HG02610 (cell line): ENCODE measurements at regions not wholly inside any gene's neighbourhood (a gene's known extent, or its start where the extent isn't known, plus 50 kb on each side); places are given as distances from the start of the nearest gene placed in this dataset.

Experiments used
- ATAC-seq: cut with Tn5 transposase; IDR thresholded peaks from one replicate; pipeline ENCODE4 v1.9.1; 2021; ENCODE audit warnings: mild to moderate bottlenecking, moderate library complexity; ENCODE audit not compliant: unreplicated experiment

DNA sequence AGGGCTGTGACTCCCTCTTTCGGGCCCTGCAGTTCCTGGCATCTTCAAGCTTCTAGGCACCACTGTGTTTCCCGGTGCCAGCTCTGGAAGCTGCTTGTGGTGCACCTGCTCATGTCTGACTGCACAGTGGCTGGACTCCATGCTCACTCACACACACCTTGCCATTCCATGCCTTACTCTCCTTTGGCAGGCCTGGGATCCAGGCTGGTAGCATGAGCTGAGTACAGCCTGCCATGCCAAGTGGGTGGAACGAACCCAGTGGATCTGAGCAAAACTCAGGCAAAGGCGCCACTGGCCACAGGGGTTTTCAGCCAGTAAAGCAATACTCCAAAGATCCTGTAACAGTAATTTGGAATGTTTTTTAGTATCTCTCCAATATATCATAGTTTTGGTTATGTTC, 902.7 kb upstream of the USP15 start:
- no peak for ATAC-seq

DNA sequence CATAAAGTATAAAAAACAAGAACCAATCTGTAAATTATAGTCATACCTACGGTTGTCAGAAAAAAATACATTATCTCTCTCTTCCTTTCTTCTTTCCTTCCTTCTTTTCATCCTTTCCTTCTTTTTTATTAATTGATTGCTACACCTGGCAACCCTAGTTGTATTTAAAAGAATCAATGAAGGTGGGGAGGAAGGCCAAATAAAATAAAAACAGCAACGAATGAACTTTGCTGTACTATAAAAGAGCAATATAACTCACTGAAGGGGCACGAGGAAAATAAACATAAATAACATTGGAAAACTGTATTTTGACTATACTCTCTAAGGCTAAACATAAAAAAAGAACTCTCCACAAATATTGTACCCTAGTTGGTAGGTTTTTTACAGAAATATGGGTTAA, 898.2 kb upstream of the USP15 start:
- ATAC-seq: no peak

DNA sequence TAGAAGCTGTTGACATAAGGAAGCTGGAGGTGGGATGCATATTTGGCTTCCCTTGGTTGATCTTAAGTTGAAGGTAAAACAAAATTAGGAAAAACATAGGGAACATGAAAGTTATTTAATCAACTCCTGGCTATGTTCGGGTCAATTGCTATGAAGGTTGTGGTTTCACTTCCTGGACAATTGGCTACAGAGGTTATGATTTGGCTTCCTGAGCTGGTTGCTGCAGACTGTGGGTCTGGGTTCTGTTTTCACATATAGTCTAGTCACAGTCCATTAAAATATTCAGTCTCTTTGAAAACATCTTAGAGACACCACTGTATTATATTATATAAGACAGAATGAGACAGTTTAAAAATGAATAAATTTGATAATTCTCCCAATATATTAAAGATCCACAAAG, 895.2 kb upstream of the USP15 start:
- ATAC-seq: no peak

DNA sequence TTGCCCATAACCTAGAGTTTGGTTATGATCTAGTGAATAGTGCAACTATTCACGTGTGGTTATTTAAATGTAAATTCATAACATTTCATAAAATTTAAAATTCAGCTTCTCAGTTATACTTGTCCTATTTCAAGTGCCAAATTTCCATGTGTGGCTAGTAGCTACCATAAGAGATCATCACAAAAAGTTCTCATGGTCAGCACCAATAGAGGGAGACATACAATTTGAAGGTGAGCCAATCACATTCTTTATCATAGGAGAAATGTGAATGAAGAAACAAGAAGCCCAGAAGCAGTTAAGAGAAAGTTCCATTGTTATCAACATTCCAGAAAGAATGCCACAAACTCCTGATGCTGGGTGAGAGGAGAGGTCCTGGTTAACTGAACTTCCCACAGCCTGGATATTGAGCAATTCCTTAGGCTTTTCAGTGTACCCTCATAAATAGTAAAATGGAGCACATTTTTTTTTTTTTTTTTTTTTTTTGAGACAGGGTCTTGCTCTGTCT, 892.9 kb upstream of the USP15 start:
- no peak for ATAC-seq

DNA sequence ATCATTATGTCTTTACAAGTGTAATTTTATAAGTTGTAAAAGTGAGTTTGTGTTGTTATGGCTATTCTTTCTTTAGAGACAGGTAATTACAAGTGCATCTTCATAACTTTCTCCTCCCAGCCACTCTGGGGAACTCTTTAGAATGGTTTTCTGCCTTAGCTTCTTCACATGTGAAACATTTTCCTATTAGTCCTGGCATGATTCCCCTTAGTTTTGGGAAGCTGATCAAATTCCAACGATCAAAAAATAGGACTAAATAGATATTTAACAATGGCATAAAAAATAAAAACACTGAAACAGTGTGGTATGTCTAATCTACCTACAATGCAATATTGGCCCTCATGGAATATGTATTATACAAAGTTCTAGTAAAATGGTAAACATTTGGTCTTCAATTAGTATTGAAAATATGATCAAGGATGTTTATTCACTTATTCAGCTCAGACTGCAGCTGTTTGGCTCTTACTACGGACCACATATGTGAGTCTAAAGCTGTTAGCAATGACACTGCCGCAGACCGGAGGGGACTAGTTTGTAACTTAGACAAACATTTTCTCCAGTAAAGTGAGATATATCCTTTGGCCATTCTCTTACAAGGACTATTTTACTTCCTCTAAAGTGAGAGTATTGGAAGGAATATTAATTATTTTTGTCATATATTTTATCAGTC, 890.8 kb upstream of the USP15 start:
- no peak for ATAC-seq

DNA sequence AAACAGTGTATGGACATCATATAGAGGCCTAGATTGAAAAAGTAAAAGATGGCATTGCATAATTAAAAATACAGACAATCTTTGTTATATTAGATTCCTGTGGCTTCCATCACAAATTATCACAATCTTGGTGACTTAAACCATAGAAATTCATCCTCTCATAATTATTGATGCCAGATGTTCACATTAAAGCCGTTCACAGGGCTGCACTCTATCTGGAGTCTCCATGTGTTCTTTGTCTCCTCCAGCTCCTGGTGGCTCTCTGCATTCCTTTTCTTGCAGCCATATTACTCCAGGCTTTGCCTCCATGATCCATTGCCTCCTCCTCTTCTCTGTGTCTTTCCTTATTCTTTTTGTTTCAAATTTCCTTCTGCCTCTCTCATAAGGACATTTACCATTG, 875.7 kb upstream of the USP15 start:
- ATAC-seq: no peak

DNA sequence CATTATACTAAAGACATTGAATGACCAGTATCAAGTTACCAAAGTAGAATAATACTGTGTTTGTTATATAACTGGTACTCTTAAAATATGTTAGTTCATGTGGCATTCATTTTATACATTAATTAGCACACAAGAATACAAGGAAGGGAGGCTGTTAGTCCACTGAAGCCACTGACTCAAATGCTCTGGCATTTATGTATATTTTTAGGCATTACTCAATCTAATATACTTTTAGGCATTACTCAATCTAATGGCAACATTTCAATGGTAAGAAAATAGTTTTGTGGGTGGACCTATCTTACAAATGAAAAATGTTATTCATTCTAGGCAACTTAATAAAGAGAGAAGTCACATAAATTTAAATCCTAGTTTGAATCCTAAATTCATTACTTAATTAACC, 874.4 kb upstream of the USP15 start:
- no peak for ATAC-seq

DNA sequence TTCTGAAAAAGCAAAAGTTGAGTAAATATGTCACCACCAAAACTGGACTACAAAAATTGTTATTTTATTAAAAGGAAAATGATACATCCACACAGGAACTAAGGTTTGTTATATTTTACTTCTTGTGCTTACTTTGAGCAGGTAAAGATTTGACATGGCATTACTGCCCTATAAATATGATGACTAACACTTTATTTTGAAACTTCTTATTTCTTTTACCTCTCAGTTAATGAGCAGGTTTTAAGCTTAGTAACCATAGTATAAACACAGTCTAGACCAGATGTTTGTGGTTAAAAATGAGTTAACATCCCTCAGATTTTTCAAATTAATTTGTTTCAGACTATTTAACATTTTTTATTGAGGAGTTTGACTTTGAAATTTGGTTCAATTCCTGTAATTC, 862.5 kb upstream of the USP15 start:
- no peak for ATAC-seq

DNA sequence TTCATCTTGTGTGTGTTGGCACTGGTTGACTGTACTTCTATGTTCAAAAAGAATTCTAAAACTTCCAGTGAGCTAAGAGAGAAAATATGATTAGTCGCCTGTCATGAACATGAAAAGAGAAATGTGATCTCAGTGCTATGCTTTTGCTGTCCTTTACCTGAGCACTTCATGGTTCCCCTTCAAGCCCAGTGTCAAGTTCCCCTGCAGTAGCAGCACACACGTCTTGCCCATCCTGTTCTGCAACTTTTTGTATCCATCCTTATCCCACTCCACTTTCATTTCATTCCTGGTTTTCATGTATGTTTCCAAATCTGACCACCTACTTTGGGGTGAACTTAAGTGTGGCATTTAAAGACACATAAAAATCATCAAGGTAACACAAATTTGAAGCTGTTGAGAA, 848.0 kb upstream of the USP15 start:
- no peak for ATAC-seq

DNA sequence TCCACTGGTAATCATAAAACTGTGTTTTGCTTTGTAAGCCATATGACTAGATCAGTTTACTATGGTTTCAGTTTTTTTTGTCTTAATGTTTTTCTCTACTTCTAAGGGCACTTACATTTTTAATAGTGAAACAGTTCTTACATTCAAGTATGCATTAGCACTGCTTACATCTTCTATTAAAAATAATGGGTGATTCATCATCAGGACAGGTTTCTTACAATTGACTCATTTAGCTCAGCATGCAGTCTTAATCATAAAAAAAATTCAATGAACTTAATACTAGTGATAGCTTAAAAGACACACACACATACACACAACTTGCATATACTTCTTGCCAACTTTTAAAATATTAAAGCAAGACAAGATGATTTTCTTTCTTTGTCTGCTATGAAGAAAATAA, 845.7 kb upstream of the USP15 start:
- ATAC-seq: no peak

DNA sequence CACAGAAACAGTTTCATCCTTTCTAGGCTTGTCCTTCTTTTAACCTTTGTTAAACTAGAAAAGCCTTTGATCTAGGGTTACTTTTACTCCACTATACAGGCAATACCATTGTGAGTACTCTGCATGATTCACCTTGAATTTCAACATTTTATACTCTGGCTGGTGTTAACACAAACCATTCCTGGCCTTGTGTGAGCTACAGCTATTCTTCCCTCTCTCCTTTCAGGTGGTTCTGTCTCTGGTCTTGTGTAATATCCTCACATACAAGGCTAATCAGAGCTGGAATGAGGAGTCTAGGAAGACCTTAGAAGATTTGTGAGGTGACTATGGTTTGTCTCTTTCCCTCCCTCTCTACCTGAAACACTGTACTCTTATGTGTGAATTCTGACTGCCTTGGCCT, 837.4 kb upstream of the USP15 start:
- ATAC-seq: no peak

DNA sequence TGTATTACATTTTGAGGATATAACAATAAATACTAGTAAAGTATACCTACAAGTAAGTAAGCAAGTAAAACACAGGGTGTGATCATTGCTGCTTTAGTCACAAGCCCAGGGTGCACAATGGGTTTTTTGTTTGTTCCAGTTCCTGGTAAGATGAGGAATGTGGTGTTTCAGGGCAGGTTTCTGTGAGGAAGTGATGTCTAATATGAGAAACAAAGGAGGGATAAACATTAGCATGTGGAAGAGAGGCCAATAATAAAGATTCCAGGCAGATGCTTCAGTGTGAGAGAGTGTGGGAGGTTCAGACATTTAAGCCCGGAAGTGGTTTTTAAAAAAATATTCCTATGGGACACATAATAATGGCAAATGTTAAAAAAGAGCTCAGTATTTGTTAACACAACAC, 808.1 kb upstream of the USP15 start:
- no peak for ATAC-seq

DNA sequence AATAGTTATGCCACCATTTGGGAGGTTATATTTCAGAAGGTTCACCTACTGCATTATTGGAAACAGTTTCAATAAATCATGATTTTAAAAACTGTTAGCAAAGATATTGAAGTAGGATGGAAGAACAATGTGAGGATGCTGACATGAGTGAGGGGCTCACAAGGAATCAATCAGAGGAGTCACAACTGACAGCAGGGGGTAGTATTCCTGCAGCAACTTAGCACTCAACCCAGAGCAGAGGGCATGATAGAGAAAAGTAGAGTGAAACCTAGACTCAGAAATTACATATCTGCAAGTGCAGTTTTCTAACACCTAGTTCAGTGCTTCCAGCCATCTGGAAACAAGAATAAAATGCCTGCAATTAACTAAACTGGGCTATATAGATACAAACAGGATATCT, 772.5 kb upstream of the USP15 start:
- ATAC-seq: no peak

DNA sequence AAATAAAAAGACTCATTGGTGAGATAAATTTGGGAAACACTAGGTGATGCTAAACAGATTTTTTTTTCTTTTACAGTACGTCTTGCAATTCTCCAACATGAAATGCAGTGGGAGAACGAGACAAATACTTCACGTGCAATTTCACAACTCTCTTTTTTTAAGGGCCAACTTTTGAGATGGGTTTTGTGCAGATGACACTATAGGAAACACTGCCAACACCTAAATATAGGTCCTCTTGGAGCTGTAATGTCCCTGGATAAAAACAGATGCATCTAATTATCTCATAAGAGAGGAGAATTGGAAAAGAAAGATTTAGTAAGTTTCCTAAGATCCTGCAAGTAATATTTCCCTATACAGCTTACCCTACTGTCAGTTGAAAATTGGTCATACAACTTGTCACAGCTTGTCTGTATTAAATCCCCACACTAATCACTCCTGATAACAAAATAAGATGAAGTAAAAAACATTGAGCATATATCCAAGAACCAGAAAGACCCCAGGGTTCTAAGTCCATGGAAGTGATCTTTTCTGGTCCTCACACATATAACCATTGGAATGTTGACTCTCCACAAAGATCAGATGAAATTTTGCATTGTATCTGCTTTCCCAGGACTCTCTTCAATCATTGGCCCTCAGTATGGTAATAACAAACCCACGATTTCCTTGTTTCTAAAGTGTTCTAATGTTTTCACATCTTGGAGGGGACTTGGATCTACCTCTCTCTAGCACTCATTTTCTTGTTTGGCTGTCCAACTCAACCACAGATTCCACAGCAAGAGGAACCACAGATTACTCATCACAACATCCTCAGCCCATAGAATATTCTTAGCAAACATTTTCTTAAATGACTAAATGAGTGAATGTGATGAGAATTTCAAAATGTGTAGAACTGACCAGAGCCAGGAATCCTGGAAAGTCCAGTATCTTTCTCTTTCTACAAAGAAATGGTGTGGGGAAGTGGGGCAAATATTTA, 769.4 kb upstream of the USP15 start:
- no peak for ATAC-seq

DNA sequence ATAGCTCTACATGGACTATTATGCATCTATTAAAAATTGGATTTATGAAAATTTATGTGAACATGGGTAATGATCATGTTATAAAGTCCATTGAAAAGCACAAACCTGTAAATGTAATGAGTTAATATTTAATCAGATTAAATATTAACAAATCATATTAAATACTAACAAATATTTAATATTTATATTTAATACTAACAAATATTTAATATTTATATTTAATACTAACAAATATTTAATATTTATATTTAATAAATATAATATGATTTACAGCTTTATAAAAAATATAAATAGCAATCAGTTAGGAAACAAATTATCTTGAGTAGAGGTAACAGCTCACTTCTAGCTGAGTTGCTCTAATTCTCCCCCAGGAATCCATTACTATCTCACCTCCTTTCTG, 758.0 kb upstream of the USP15 start:
- ATAC-seq: no peak

DNA sequence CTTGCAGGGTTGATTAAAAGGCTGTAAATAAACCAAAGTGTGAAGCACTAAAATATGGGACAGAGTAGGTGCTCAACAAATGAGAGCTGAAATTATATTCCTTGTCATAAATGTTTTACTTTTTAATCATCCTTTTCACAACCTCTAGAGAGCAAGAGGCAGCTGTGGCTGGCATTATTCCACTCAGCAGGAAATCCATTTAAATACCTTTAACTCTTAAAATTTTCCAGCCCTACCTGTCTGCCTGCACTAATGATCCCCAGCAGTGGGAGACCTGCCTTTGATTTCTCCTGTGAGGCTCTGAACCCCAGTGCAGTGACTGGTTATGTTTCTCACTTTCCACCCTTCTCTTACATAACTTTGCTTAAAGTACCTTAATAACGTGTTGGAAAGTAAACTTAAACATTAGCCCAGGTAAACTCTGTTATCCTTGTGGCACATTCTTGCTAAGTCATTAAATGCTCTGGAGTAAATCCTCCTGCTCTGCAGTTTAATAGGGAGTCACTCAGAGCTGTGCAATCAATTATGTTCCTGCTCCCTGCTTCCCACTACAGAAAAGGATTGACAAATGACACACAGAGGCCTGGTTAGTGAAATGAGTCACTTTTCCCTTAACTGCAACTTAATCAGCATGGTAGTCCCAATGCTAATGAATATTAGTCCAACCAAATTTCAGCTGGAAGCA, 755.7 kb upstream of the USP15 start:
- ATAC-seq: no peak

DNA sequence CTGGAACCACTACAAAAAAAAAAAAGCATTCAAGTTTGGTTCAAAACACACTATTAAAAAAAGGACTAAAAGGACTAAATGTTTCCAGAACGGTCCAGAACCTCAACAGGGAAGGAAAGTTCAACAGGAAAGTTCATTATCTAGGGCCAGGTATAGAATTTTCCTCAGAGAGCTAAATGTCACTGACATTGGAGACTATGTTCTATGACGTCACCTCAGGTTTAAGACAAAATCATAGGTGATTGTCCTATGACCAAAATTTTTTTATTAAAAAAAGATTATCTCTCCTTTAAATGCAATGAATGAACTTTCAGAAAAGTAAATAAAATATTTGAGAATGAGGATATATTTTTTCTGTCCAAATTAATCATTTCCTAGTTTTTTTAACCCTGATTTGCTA, 746.7 kb upstream of the USP15 start:
- ATAC-seq: no peak

DNA sequence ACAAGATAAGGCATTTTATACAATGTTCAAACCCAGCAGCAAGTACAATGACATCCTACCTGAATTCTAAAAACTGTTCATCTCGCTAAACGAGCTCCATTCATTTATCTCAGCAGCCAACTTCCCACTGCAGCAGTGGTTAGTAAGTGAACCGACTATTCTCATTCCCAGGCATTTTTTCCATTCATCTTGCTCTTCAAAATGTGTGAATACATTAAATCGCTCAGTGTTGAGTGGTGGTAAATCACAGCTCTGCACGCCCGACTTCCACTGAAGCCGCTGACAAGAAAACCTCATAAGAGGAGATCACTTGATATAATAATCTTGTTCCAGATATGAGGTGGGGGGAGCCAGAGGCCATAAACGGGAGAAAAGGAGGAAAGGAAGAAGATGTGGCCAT, 746.2 kb upstream of the USP15 start:
- no peak for ATAC-seq

DNA sequence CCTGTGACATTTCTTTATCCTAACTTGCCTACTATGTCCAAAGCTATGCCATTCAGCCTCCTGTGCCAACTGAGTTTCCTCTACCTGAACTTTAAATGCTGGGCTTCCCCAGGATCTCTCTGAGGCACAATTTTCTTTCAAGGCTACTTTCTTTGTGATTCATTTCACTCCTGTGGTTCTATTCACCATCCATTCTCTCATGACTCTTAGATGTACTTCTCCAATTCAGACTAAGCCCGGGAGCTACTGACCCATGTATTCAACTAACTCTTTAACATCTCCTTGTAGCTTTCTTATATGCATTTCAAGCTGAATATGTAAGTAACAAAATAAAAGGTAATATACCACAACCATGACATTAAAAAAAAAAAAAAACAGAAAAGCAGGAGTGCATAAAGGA, 738.9 kb upstream of the USP15 start:
- ATAC-seq: no peak

DNA sequence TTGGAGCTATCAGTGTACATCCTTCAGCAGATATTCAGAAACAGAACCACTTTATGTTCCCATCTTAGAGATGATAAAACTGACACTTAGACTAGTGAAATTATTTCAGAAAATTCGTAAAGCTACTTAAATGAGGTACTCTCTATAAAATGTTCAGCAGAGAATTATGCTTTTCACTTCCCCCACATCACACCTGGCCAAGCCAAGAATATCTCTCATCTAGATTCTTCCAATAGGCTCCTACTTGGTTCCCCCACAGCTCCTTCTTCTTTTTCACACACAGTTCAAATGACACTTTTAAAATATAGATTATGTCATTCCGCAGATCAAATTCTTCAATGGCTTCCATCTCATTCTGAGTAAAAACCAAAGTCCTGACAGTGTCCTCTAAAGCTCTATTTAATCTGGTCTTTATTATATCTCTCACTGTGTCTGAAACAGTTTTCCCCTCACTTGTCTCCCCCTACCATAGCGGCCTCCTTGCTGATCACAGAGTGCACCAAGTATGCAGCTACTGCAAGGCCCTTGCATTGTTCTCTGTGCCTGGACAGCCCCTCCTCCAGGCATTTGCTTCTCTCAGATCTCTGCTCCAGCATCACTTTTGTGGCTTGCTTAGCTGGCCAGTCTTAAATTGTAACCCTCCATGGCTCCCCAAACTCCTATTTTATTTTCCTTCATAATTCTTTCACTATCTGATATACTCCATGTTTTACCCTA, 736.8 kb upstream of the USP15 start:
- no peak for ATAC-seq

DNA sequence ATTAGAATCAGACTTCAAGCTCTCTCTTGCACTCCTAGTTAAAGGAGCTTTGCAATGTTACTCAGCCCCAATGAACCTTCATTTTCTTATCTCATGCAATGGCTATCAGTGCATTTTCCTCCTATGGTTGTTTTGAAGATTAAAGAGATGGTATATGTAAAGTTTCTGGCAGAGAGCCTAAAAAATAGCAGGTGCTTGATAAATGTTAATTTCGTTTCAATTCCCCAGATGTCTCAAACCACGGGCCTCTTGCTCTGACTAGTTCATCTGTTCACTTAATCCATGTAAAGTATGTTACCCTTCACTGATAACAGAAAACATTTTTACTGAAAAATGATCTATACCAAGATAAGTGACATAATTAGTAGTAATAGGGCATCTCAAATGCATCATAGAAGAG, 735.4 kb upstream of the USP15 start:
- no peak for ATAC-seq
